H9 (cell line): ENCODE measurements at regions not wholly inside any gene's neighbourhood (a gene's known extent, or its start where the extent isn't known, plus 50 kb on each side); places are given as distances from the start of the nearest gene placed in this dataset.
A peak's percentile ranks its signal among the peaks of the same experiment; 100 is the strongest.

Source experiments
- DNase-seq: peaks from one replicate; pipeline ENCODE4 v3.0.0-alpha.2; 2017
- H2AFZ ChIP-seq: one replicate; pipeline ENCODE4 v1.6.1; 2013; ENCODE audit warnings: mild to moderate bottlenecking, low read length, control low read depth, moderate library complexity
- H2AK5ac ChIP-seq: 2 replicates; pipeline ENCODE4 v1.6.1; 2013; ENCODE audit warnings: low read length, control low read depth, mixed read lengths; ENCODE audit not compliant: insufficient read length
- H2BK120ac ChIP-seq: one replicate; pipeline ENCODE4 v1.6.1; 2013; ENCODE audit warnings: low read depth, mild to moderate bottlenecking, low read length, control low read depth, inconsistent platforms; ENCODE audit not compliant: poor library complexity, severe bottlenecking
- H2BK12ac ChIP-seq: 2 replicates; pipeline ENCODE4 v1.6.1; 2013; ENCODE audit warnings: low read length, control low read depth, mixed read lengths, low read depth; ENCODE audit not compliant: insufficient read length
- H2BK15ac ChIP-seq: 2 replicates; pipeline ENCODE4 v1.6.1; 2013; ENCODE audit warnings: low read depth, low read length, control low read depth
- H2BK20ac ChIP-seq: one replicate; pipeline ENCODE4 v1.6.1; 2013; ENCODE audit warnings: low read depth, mild to moderate bottlenecking, low read length, control low read depth, inconsistent platforms; ENCODE audit not compliant: poor library complexity, severe bottlenecking
- H2BK5ac ChIP-seq: 2 replicates; pipeline ENCODE4 v1.6.1; 2013; ENCODE audit warnings: low read length, control low read depth, mixed read lengths; ENCODE audit not compliant: insufficient read length
- H3K14ac ChIP-seq: 2 replicates; pipeline ENCODE4 v1.6.1; 2013; ENCODE audit warnings: low read length, control low read depth; ENCODE audit not compliant: insufficient read depth
- H3K18ac ChIP-seq: 2 replicates; pipeline ENCODE4 v1.6.1; 2013; ENCODE audit warnings: low read depth, mild to moderate bottlenecking, mixed read lengths, low read length, control low read depth; ENCODE audit not compliant: insufficient read length
- H3K23ac ChIP-seq: 2 replicates; pipeline ENCODE4 v1.6.1; 2013; ENCODE audit warnings: low read length, control low read depth, mixed read lengths, low read depth; ENCODE audit not compliant: insufficient read length
- H3K23me2 ChIP-seq: 2 replicates; pipeline ENCODE4 v1.6.1; 2013; ENCODE audit warnings: low read depth, mild to moderate bottlenecking, mixed read lengths, low read length, control low read depth; ENCODE audit not compliant: insufficient read length, poor library complexity, severe bottlenecking
- H3K27ac ChIP-seq: 2 replicates; pipeline ENCODE4 v1.5.1; 2013; ENCODE audit warnings: low read length, control low read depth, mixed read lengths, low read depth; ENCODE audit not compliant: insufficient read length
- H3K27me3 ChIP-seq: 2 replicates; pipeline ENCODE4 v1.6.1; 2013; ENCODE audit warnings: low read length, control low read depth, inconsistent platforms; ENCODE audit not compliant: insufficient read depth
- H3K4ac ChIP-seq: 2 replicates; pipeline ENCODE4 v1.6.1; 2013; ENCODE audit warnings: low read depth, mild to moderate bottlenecking, control low read depth, inconsistent platforms, low read length, moderate library complexity
- H3K4me1 ChIP-seq: 2 replicates; pipeline ENCODE4 v1.6.1; 2013; ENCODE audit warnings: low read length, control low read depth, inconsistent platforms; ENCODE audit not compliant: insufficient read depth
- H3K4me2 ChIP-seq: 2 replicates; pipeline ENCODE4 v1.6.1; 2013; ENCODE audit warnings: low read length, control low read depth, mixed read lengths; ENCODE audit not compliant: insufficient read length, insufficient read depth
- H3K56ac ChIP-seq: 2 replicates; pipeline ENCODE4 v1.6.1; 2013; ENCODE audit warnings: low read depth, mild to moderate bottlenecking, mixed read lengths, low read length, control low read depth; ENCODE audit not compliant: insufficient read length
- H3K79me1 ChIP-seq: 2 replicates; pipeline ENCODE4 v1.6.1; 2013; ENCODE audit warnings: low read depth, mild to moderate bottlenecking, moderate library complexity, low read length, control low read depth, inconsistent platforms; ENCODE audit not compliant: insufficient read depth, poor library complexity, severe bottlenecking
- H3K79me2 ChIP-seq: 2 replicates; pipeline ENCODE4 v1.6.1; 2013; ENCODE audit warnings: low read length, control low read depth, inconsistent platforms; ENCODE audit not compliant: insufficient read depth
- H3K9ac ChIP-seq: 2 replicates; pipeline ENCODE4 v1.6.1; 2013; ENCODE audit warnings: low read length, control low read depth, mixed read lengths; ENCODE audit not compliant: insufficient read length; ENCODE audit errors: extremely low read depth
- H3K9me3 ChIP-seq: one replicate; pipeline ENCODE4 v1.6.1; 2013; ENCODE audit warnings: low read depth, low read length, inconsistent platforms; ENCODE audit not compliant: control insufficient read depth
- H3T11ph ChIP-seq: one replicate; pipeline ENCODE4 v1.6.1; 2013; ENCODE audit warnings: mild to moderate bottlenecking, low read length, control low read depth, inconsistent platforms
- H4K20me1 ChIP-seq: one replicate; pipeline ENCODE4 v1.6.1; 2013; ENCODE audit not compliant: control insufficient read depth, insufficient read length, insufficient read depth
- H4K5ac ChIP-seq: 2 replicates; pipeline ENCODE4 v1.6.1; 2013; ENCODE audit warnings: low read depth, mild to moderate bottlenecking, mixed read lengths, low read length, control low read depth; ENCODE audit not compliant: insufficient read length
- H4K8ac ChIP-seq: replicated peaks from 2 replicates; pipeline ENCODE4 v1.6.1; 2013; ENCODE audit warnings: low read length, control low read depth, mixed read lengths, low read depth; ENCODE audit not compliant: insufficient read length
- H4K91ac ChIP-seq: 2 replicates; pipeline ENCODE4 v1.6.1; 2013; ENCODE audit warnings: low read depth, mild to moderate bottlenecking, moderate library complexity, mixed read lengths, low read length, control low read depth; ENCODE audit not compliant: insufficient read length
- H3K27ac Mint-ChIP-seq, 3 experiments: 2 replicates in 2 of 3; 3 replicates in 1 of 3; pipeline ENCODE4 v1.8.0; 2020 to 2021; ENCODE audit warnings: mixed read lengths in 3 of 3, mild to moderate bottlenecking in 1 of 3, moderate library complexity in 1 of 3
- H3K27me3 Mint-ChIP-seq: 2 replicates; pipeline ENCODE4 v1.8.0; 2021; ENCODE audit warnings: low read depth, mild to moderate bottlenecking, moderate library complexity, mixed read lengths
- H3K36me3 Mint-ChIP-seq, 3 experiments: 2 replicates in 2 of 3; 3 replicates in 1 of 3; pipeline ENCODE4 v1.8.0; 2020 to 2021; ENCODE audit warnings: low read depth in 3 of 3, mixed read lengths in 3 of 3; ENCODE audit not compliant: insufficient read depth in 1 of 3
- H3K4me1 Mint-ChIP-seq, 2 experiments: 2 replicates each; pipeline ENCODE4 v1.8.0; 2020; ENCODE audit warnings: mixed read lengths in 2 of 2
- H3K4me3 Mint-ChIP-seq, 2 experiments: 2 replicates in 1 of 2; 3 replicates in 1 of 2; pipeline ENCODE4 v1.8.0; 2020 to 2021; ENCODE audit warnings: mild to moderate bottlenecking in 2 of 2, mixed read lengths in 2 of 2, moderate library complexity in 1 of 2
- H3K9me3 Mint-ChIP-seq, 2 experiments: 2 replicates in 1 of 2; 3 replicates in 1 of 2; pipeline ENCODE4 v1.8.0; 2020; ENCODE audit warnings: mild to moderate bottlenecking in 2 of 2, mixed read lengths in 2 of 2, moderate library complexity in 1 of 2
- CTCF ChIP-seq: fragments of 200-600 bp; sonication (generic); conservative IDR thresholded peaks from 3 replicates; pipeline ENCODE4 v1.8.0; 2021; ENCODE audit warnings: antibody characterized with exemption, mild to moderate bottlenecking
- WGBS: extraction: QIAGEN DNeasy Blood & Tissue Kit; methylation state at CpG from one replicate; pipeline ENCODE4 v1.1.7; 2013; ENCODE audit warnings: missing lambda C conversion rate, low lambda C conversion rate, mixed read lengths; ENCODE audit not compliant: insufficient read length; ENCODE audit errors: extremely low coverage; 5-methylcytosine and 5-hydroxymethylcytosine counted together

GRCh38 chr7:12749746-12750145 lies 62.3 kb downstream of the ARL4A start:
- Histone ChIP-seq H3K4me1 (peaks cover 2% of the 10 kb centered on the region; the same call in 1 of the 2 replicates), H2BK12ac (no peak overlapping the region), H3K9me3 (no peaks in the 10 kb centered on the region), H3K79me2 (no peaks in the 10 kb centered on the region), H2AFZ (no peak overlapping the region), H2AK5ac (no peak overlapping the region), H2BK120ac (no peak overlapping the region), H3K23me2 (no peaks in the 10 kb centered on the region), H3K4me2 (no peak overlapping the region), H3K56ac (no peak overlapping the region), H2BK5ac (no peak overlapping the region), H3K79me1 (no peaks in the 10 kb centered on the region), H2BK20ac (no peak overlapping the region), H3K14ac (no peak overlapping the region), H4K20me1 (no peaks in the 10 kb centered on the region), H4K8ac (no peak overlapping the region), H3K9ac (no peak overlapping the region), H3K27ac (no peak overlapping the region), H3K4ac (no peak overlapping the region), H3K18ac (no peak overlapping the region), H4K91ac (no peak overlapping the region), H4K5ac (no peak overlapping the region), H3K27me3 (no peaks in the 10 kb centered on the region), H2BK15ac (no peak overlapping the region), H3K23ac (no peak overlapping the region), H3T11ph (no peak overlapping the region)
- no peak for DNase-seq
- peaks cover 0 to 5% of the 10 kb centered on the region in 2 experiments; a peak in 1 of 5 replicates for H3K9me3 Mint-ChIP-seq
- WGBS, result no CpG with 5 or more reads among the region's 2 CpGs
- H3K27ac Mint-ChIP-seq, result peak overlapping the region; percentile 32 to 90 (median 90); a peak in 6 of 7 replicates
- peaks cover 0 to 7% (median 0%) of the 10 kb centered on the region in 3 experiments; a peak in 1 of 7 replicates for H3K36me3 Mint-ChIP-seq
- peaks cover 26 to 37% of the 10 kb centered on the region in 2 experiments for H3K4me1 Mint-ChIP-seq
- TF ChIP-seq CTCF, result no peak
- no peak overlapping the region for H3K4me3 Mint-ChIP-seq
- no peaks in the 10 kb centered on the region for H3K27me3 Mint-ChIP-seq
